GM21360 (cell line): ENCODE measurements at regions not wholly inside any gene's neighbourhood (a gene's known extent, or its start where the extent isn't known, plus 50 kb on each side); places are given as distances from the start of the nearest gene placed in this dataset.

Source experiments
- ATAC-seq: cut with Tn5 transposase; IDR thresholded peaks from one replicate; pipeline ENCODE4 v1.9.1; 2021; ENCODE audit warnings: mild to moderate bottlenecking, moderate library complexity; ENCODE audit not compliant: unreplicated experiment

DNA sequence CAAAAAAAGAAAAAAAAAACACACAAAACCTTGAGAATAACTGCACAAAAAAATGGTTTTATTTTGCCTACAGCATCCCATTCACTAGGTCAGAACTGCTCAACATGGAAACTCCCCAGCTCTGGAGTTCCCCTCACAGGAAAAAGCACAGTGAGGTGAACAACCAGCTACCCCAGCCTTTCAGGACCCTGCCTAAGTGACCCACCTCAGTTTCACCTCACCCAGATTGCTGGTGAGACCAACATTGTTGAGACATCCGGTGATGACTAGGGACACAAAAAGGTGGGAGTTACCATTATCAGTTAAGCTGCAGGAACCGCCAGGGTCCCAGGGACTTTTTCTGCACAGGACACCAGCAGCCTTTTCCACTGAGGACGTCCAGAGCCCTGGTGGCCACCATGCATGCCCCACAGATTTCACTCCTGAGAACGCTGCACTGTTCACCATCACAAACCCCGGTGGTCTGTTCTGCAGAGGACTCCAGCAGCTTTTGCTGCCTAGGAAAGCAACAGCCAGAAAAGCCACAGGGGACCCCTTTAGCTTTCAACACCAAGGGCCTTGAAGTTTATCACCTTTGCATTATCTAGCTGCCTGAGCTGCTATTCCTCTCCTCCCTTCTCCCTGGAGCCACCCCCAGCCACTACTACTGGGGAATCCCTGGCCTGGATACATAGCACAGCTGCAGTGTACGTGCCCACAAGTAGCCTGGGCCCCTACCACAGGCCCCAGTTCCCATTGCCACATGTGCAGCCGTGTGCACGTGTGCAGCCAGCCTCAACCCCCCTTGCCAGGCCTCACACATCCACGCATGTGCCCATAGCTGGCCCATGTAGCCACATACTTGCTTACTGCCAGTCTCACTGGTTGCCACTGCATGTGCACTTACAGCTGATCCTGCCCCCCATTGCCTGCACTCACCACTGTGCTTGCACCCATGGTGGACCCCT lies 62.5 kb upstream of the FAR2 start:
- ATAC-seq, result no peak

DNA sequence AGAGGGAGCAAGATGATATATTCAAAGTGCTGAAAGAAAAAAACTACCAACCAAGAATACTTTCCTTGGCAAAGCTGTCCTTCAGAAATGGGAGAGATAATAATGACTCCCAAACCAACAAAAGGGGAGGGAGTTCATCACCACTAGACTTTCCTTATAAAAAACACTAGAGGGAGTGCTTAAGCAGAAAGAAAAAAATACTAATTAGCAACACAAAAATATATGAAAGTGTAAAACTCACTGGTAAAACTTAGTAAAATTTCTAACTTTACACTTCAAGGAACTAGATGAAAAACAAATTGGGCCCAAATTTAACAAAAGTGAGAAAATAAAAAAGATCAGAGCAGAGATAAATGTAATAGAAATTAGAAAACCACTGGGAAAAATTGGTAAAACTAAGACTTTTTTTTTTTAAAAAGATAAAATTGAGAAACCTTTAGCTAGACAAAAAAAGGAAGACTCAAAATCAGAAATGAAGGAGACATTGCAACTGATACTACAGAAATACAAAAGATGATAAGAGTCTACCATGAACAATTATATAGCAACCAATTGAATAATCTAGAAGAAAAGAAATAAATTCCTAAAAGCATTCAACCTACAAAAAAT lies 60.4 kb upstream of the FAR2 start:
- no peak for ATAC-seq
